Trophoblast cell (in vitro differentiated cells and primary cell): ENCODE measurements at regions not wholly inside any gene's neighbourhood (a gene's known extent, or its start where the extent isn't known, plus 50 kb on each side); places are given as distances from the start of the nearest gene placed in this dataset.

Source experiments
- DNase-seq, 2 donors: peaks; one replicate each; pipeline ENCODE4 v3.0.0-alpha.2; 2016
- H2AFZ ChIP-seq: 2 replicates; pipeline ENCODE4 v1.6.1; 2013; ENCODE audit warnings: low read length, moderate library complexity, mild to moderate bottlenecking; ENCODE audit not compliant: insufficient read depth, poor library complexity
- H2AK5ac ChIP-seq: 2 replicates; pipeline ENCODE4 v1.6.1; 2013; ENCODE audit warnings: mild to moderate bottlenecking, low read length
- H2BK120ac ChIP-seq: 2 replicates; pipeline ENCODE4 v1.6.1; 2013; ENCODE audit warnings: low read length, mild to moderate bottlenecking, moderate library complexity; ENCODE audit not compliant: insufficient read depth, poor library complexity
- H2BK12ac ChIP-seq: 2 replicates; pipeline ENCODE4 v1.6.1; 2013; ENCODE audit warnings: mild to moderate bottlenecking, low read length, moderate library complexity
- H2BK5ac ChIP-seq: 2 replicates; pipeline ENCODE4 v1.6.1; 2013; ENCODE audit warnings: low read length, low read depth, moderate library complexity, mild to moderate bottlenecking; ENCODE audit not compliant: poor library complexity
- H3K14ac ChIP-seq: 2 replicates; pipeline ENCODE4 v1.6.1; 2013; ENCODE audit warnings: mild to moderate bottlenecking, low read length
- H3K18ac ChIP-seq: 2 replicates; pipeline ENCODE4 v1.6.1; 2013; ENCODE audit warnings: mild to moderate bottlenecking, low read length
- H3K23ac ChIP-seq: 2 replicates; pipeline ENCODE4 v1.6.1; 2013; ENCODE audit warnings: low read length
- H3K27ac ChIP-seq: 2 replicates; pipeline ENCODE4 v1.5.1; 2013; ENCODE audit warnings: low read depth, mild to moderate bottlenecking, inconsistent platforms, low read length, moderate library complexity
- H3K27me3 ChIP-seq: 2 replicates; pipeline ENCODE4 v1.6.1; 2013; ENCODE audit warnings: inconsistent platforms, mild to moderate bottlenecking, low read length, moderate library complexity; ENCODE audit not compliant: insufficient read depth
- H3K36me3 ChIP-seq, 2 experiments: 1 replicate in 1 of 2; 2 replicates in 1 of 2; pipeline ENCODE4 v1.6.1; 2013; ENCODE audit warnings: low read length in 2 of 2, mild to moderate bottlenecking in 2 of 2, moderate library complexity in 1 of 2; ENCODE audit not compliant: insufficient read depth in 2 of 2, control insufficient read depth in 1 of 2
- H3K4ac ChIP-seq: 2 replicates; pipeline ENCODE4 v1.6.1; 2013; ENCODE audit warnings: low read depth, mild to moderate bottlenecking, low read length, moderate library complexity
- H3K4me1 ChIP-seq, 2 experiments: 1 replicate in 1 of 2; 2 replicates in 1 of 2; pipeline ENCODE4 v1.6.1; 2013; ENCODE audit warnings: low read length in 2 of 2, mild to moderate bottlenecking in 2 of 2, moderate library complexity in 1 of 2; ENCODE audit not compliant: insufficient read depth in 2 of 2, control insufficient read depth in 1 of 2
- H3K4me2 ChIP-seq: 2 replicates; pipeline ENCODE4 v1.6.1; 2013; ENCODE audit warnings: inconsistent platforms, mild to moderate bottlenecking, low read length, moderate library complexity
- H3K4me3 ChIP-seq: 2 replicates; pipeline ENCODE4 v1.5.1; 2013; ENCODE audit warnings: mild to moderate bottlenecking, low read depth, low read length, inconsistent platforms
- H3K79me1 ChIP-seq: one replicate; pipeline ENCODE4 v1.6.1; 2013; ENCODE audit warnings: low read length
- H3K79me2 ChIP-seq: 2 replicates; pipeline ENCODE4 v1.6.1; 2013; ENCODE audit warnings: low read length, mild to moderate bottlenecking; ENCODE audit not compliant: control insufficient read depth, insufficient read depth, poor library complexity
- H3K9ac ChIP-seq: 2 replicates; pipeline ENCODE4 v1.6.1; 2013; ENCODE audit warnings: mild to moderate bottlenecking, low read length
- H3K9me3 ChIP-seq: 2 replicates; pipeline ENCODE4 v1.6.1; 2013; ENCODE audit warnings: low read depth, mild to moderate bottlenecking, control low read depth, inconsistent platforms, low read length; ENCODE audit not compliant: insufficient read depth
- H4K12ac ChIP-seq: 2 replicates; pipeline ENCODE4 v1.6.1; 2013; ENCODE audit warnings: low read depth, mild to moderate bottlenecking, low read length, moderate library complexity
- H4K8ac ChIP-seq: 2 replicates; pipeline ENCODE4 v1.6.1; 2013; ENCODE audit warnings: low read depth, mild to moderate bottlenecking, low read length, moderate library complexity
- H4K91ac ChIP-seq: one replicate; pipeline ENCODE4 v1.6.1; 2013; ENCODE audit warnings: low read depth, mild to moderate bottlenecking, low read length, moderate library complexity
- WGBS: extraction: QIAGEN DNeasy Blood & Tissue Kit; methylation state at CpG from one replicate; pipeline ENCODE4 v1.1.7; 2013; ENCODE audit warnings: missing lambda C conversion rate; ENCODE audit not compliant: insufficient read length, insufficient coverage; ENCODE audit errors: extremely low coverage; 5-methylcytosine and 5-hydroxymethylcytosine counted together

DNA sequence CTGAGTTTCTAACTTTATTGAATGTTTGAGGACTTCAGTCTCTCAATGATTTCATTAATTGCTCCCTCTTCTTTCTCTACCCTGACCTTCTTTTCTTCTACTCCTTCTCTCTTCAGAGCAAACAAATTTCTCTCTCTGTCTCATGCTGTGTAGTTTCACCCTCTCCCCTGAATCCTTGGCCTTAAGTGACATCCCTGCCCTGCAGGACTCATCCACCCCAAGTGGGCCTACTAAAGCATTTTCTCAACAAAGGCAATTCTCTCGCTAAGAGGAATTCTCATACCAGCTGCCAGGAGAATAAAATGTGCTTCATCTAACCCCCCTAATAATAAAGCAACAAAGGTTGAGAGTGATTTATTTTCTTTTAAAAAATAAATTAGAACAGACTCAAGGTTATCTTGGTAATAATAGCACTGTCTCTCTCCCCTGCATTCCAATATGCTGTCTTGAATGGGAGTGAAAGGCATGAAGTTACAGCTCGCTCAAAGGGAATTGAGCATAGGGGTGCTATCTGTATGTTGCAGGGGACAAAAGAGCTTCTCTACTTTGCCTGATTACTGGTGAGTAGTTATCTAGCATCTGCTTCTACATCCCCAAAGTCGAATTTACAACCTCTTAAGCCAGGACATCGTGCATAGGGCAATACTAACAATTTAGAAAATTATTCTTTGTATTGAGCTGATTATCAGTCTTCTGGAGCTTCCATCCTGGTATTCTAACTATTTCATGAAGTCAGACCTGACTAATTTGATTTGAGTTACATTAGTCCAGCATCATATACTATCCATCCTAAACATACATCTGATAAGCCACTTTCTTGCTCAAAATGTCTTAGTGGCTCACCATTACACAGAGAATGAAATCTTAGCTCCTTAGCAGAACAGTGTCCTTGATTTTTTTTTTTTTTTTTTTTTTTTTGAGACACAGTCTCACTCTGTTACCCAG lies 76.9 kb upstream of the DNAJC19 start:
- H3K4me1 ChIP-seq: no peaks in the 10 kb centered on the region

DNA sequence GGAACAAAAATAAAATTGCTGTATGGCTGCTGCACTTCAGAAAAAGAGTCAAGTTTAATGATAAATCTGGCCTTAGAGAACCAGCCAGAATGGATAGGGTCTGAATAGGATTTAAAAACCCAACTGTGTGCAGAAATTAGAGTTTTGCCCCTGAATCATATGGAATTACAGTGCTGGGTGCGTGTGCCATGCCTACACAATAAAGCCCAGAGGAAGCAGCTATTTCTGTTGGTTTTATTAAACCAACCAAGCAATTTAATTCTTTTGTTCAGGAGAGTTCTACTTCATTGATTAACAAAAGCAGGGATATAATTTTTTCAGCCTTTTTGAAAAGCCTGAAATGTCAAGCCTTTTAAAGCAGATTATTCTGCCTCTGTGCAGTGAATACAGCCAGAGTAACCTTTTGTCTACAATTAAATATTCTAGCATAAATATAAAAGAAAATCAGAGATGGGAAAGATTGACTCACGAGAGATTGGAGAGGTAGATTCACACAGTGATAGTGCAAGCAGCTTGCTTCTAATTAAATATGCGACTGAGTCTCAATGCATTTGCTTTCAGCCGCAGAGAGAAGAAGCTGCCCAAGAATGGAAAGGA lies 66.7 kb upstream of the DNAJC19 start:
- Histone ChIP-seq H3K79me1 (no peaks in the 10 kb centered on the region), H2AFZ (no peak overlapping the region), H3K36me3 (no peaks in the 10 kb centered on the region), H3K9me3 (no peaks in the 10 kb centered on the region), H2BK12ac (no peak overlapping the region), H3K23ac (no peak overlapping the region), H3K27me3 (no peaks in the 10 kb centered on the region), H2AK5ac (no peak overlapping the region), H3K4me1 (no peaks in the 10 kb centered on the region), H3K14ac (no peak overlapping the region), H3K4me2 (no peak overlapping the region), H3K4ac (no peak overlapping the region), H2BK5ac (no peak overlapping the region), H3K27ac (no peak overlapping the region), H3K4me3 (no peak overlapping the region), H4K91ac (no peak overlapping the region), H3K79me2 (no peaks in the 10 kb centered on the region), H3K9ac (no peak overlapping the region), H3K18ac (no peak overlapping the region), H4K12ac (no peak overlapping the region), H2BK120ac (no peak overlapping the region), H4K8ac (no peak overlapping the region)
- WGBS: no CpG with 5 or more reads among the region's 4 CpGs
- DNase-seq: no peak

More for the DNA sequence above, 76.9 kb upstream of the DNAJC19 start:
- no peak overlapping the region for H3K4ac ChIP-seq
- H3K27ac ChIP-seq: no peak overlapping the region
- no peak for DNase-seq
- H3K36me3 ChIP-seq: no peaks in the 10 kb centered on the region
- H4K8ac ChIP-seq: no peak overlapping the region
- no CpG with 5 or more reads among the region's 4 CpGs for WGBS
- H3K18ac ChIP-seq: no peak overlapping the region
- H3K14ac ChIP-seq: no peak overlapping the region
- H2AK5ac ChIP-seq: no peak overlapping the region
- H2AFZ ChIP-seq: no peak overlapping the region
- no peak overlapping the region for H2BK5ac ChIP-seq
- H3K4me2 ChIP-seq: no peak overlapping the region
- no peak overlapping the region for H3K4me3 ChIP-seq
- H4K91ac ChIP-seq: no peak overlapping the region
- H3K27me3 ChIP-seq: no peaks in the 10 kb centered on the region
- no peaks in the 10 kb centered on the region for H3K79me2 ChIP-seq
- no peak overlapping the region for H4K12ac ChIP-seq
- H3K9me3 ChIP-seq: no peaks in the 10 kb centered on the region
- no peak overlapping the region for H2BK12ac ChIP-seq
- H3K23ac ChIP-seq: no peak overlapping the region
- H3K79me1 ChIP-seq: no peaks in the 10 kb centered on the region
- no peak overlapping the region for H3K9ac ChIP-seq
- H2BK120ac ChIP-seq: no peak overlapping the region

DNA sequence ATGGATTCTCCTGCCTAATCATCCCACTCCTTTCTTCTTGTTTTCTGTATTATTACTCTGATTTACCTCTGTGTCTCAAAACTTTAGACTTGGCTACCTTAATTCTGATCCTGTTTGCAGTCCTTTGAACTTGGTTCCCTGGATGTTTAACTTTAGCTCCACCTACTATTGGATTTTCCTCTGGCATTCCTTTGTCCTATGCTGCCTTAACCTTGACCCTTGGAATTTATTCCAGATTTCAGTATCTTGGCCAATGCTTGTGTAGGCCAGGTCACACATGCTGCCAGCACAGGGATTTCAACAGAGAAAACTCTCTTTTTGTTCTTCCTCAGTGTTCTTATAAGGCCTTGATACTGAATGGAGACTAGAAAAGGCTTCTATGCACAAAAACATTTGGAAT lies 65.0 kb upstream of the DNAJC19 start:
- H3K14ac ChIP-seq: no peak overlapping the region
- H3K79me1 ChIP-seq: no peaks in the 10 kb centered on the region
- no peak overlapping the region for H2BK120ac ChIP-seq
- no peak overlapping the region for H4K12ac ChIP-seq
- no peak overlapping the region for H3K23ac ChIP-seq
- H3K4me3 ChIP-seq: no peak overlapping the region
- H3K79me2 ChIP-seq: no peaks in the 10 kb centered on the region
- H2BK12ac ChIP-seq: no peak overlapping the region
- no peak overlapping the region for H2AFZ ChIP-seq
- no peak overlapping the region for H4K91ac ChIP-seq
- no peak overlapping the region for H3K4me2 ChIP-seq
- no peak overlapping the region for H3K27ac ChIP-seq
- H4K8ac ChIP-seq: no peak overlapping the region
- H3K36me3 ChIP-seq: no peaks in the 10 kb centered on the region
- H2AK5ac ChIP-seq: no peak overlapping the region
- H3K4me1 ChIP-seq: no peaks in the 10 kb centered on the region
- no peak overlapping the region for H3K18ac ChIP-seq
- no peaks in the 10 kb centered on the region for H3K9me3 ChIP-seq
- H3K9ac ChIP-seq: no peak overlapping the region
- no peak overlapping the region for H2BK5ac ChIP-seq
- no peaks in the 10 kb centered on the region for H3K27me3 ChIP-seq
- DNase-seq: no peak
- H3K4ac ChIP-seq: no peak overlapping the region

DNA sequence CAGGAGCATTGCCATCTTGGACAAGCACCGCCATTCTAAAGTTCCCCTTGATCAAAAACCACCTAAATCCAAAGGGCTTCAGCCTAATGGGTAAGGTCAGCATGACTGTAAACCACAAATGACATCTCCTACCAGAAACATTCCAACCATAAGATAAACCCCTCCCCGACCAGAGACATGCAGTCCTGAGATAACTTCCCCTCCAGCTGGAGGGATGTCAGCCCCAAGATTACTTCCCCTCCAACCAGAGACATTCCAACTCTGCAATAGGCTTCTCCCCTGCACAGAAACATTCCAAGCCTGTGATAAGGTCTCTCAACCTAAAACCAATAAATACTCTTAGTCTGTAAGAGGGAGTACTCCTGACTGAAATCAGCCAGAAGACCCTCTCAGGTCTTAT lies 62.7 kb upstream of the DNAJC19 start:
- no peak overlapping the region for H2BK5ac ChIP-seq
- no peak overlapping the region for H2AK5ac ChIP-seq
- H3K14ac ChIP-seq: no peak overlapping the region
- no peak overlapping the region for H3K4ac ChIP-seq
- DNase-seq: no peak
- no peak overlapping the region for H2AFZ ChIP-seq
- H2BK12ac ChIP-seq: no peak overlapping the region
- H3K18ac ChIP-seq: no peak overlapping the region
- no peak overlapping the region for H3K4me2 ChIP-seq
- no peaks in the 10 kb centered on the region for H3K4me1 ChIP-seq
- no peaks in the 10 kb centered on the region for H3K79me2 ChIP-seq
- no peak overlapping the region for H3K4me3 ChIP-seq
- peaks cover 4% of the 10 kb centered on the region for H3K9me3 ChIP-seq
- no peak overlapping the region for H3K27ac ChIP-seq
- no peak overlapping the region for H4K12ac ChIP-seq
- H3K9ac ChIP-seq: no peak overlapping the region
- no peak overlapping the region for H4K91ac ChIP-seq
- H3K36me3 ChIP-seq: no peaks in the 10 kb centered on the region
- no CpG with 5 or more reads among the region's 2 CpGs for WGBS
- no peaks in the 10 kb centered on the region for H3K27me3 ChIP-seq
- H3K79me1 ChIP-seq: no peaks in the 10 kb centered on the region
- no peak overlapping the region for H3K23ac ChIP-seq
- H4K8ac ChIP-seq: no peak overlapping the region
- H2BK120ac ChIP-seq: no peak overlapping the region
